IMR-90 (cell line): ENCODE measurements at regions not wholly inside any gene's neighbourhood (a gene's known extent, or its start where the extent isn't known, plus 50 kb on each side); places are given as distances from the start of the nearest gene placed in this dataset.

Experiments
- ATAC-seq: fragments of 200-7000 bp; cut with Tn5 transposase; 2 replicates; pipeline ENCODE4 v1.9.1; 2020; ENCODE audit warnings: low read depth, mild to moderate bottlenecking, moderate library complexity
- BruUV-seq: library from RNA; stranded (reverse); fragments of 400-500 nt; replicated peaks from 2 replicates; lab custom pipeline; 2021; lab: Mats Ljungman, UMichigan
- CTCF ChIA-PET: fragments of 300-600 bp; formaldehyde crosslinking; extraction: SDS; loops from one replicate; lab custom pipeline; 2021; ENCODE audit warnings: antibody characterized with exemption; lab: Yijun Ruan, JAX
- POLR2A ChIA-PET: fragments of 300-600 bp; sonication (Branson Sonifier 250); formaldehyde crosslinking; loops from one replicate; lab custom pipeline; 2022; ENCODE audit warnings: antibody characterized with exemption; ENCODE audit not compliant: unreplicated experiment; lab: Charles Lee
- DNase-seq: peaks from one replicate; pipeline ENCODE4 v3.0.0; 2013
- H2AFZ ChIP-seq: replicated peaks from 2 replicates; pipeline ENCODE3; 2013; ENCODE audit warnings: low read length, mild to moderate bottlenecking; ENCODE audit not compliant: poor library complexity
- H2AK5ac ChIP-seq: 2 replicates; pipeline ENCODE4 v1.6.1; 2013; ENCODE audit warnings: low read depth, low read length, inconsistent platforms
- H2AK9ac ChIP-seq: replicated peaks from 2 replicates; pipeline ENCODE3; 2013; ENCODE audit warnings: mild to moderate bottlenecking, low read depth, low read length, moderate library complexity; ENCODE audit not compliant: poor library complexity
- H2BK120ac ChIP-seq: 2 replicates; pipeline ENCODE4 v1.6.1; 2013; ENCODE audit warnings: low read depth, low read length, inconsistent platforms
- H2BK15ac ChIP-seq: 3 replicates; pipeline ENCODE4 v1.6.1; 2013; ENCODE audit warnings: low read depth, low read length, inconsistent platforms
- H2BK20ac ChIP-seq: 2 replicates; pipeline ENCODE4 v1.6.1; 2013; ENCODE audit warnings: low read depth, mild to moderate bottlenecking, inconsistent platforms, low read length, moderate library complexity
- H2BK5ac ChIP-seq: 2 replicates; pipeline ENCODE4 v1.6.1; 2013; ENCODE audit warnings: mild to moderate bottlenecking, low read depth, low read length, inconsistent platforms; ENCODE audit not compliant: poor library complexity, severe bottlenecking
- H3K14ac ChIP-seq: replicated peaks from 2 replicates; pipeline ENCODE4 v1.6.1; 2013; ENCODE audit warnings: low read depth, low read length, inconsistent platforms
- H3K18ac ChIP-seq: 2 replicates; pipeline ENCODE4 v1.6.1; 2013; ENCODE audit warnings: low read depth, low read length, control low read depth
- H3K23ac ChIP-seq: 2 replicates; pipeline ENCODE4 v1.6.1; 2013; ENCODE audit warnings: low read depth, low read length, inconsistent platforms
- H3K27ac ChIP-seq: 2 replicates; pipeline ENCODE4 v1.5.1; 2013; ENCODE audit warnings: mild to moderate bottlenecking, control low read depth, low read length; ENCODE audit not compliant: insufficient read depth
- H3K27me3 ChIP-seq: 2 replicates; pipeline ENCODE4 v1.6.1; 2013; ENCODE audit warnings: low read length; ENCODE audit not compliant: control insufficient read depth, insufficient read depth
- H3K36me3 ChIP-seq: 2 replicates; pipeline ENCODE4 v1.6.1; 2013; ENCODE audit warnings: low read length, mixed read lengths; ENCODE audit not compliant: control insufficient read depth, insufficient read depth
- H3K4ac ChIP-seq: 2 replicates; pipeline ENCODE4 v1.6.1; 2013; ENCODE audit warnings: low read depth, low read length, inconsistent platforms
- H3K4me1 ChIP-seq: 2 replicates; pipeline ENCODE4 v1.6.1; 2013; ENCODE audit warnings: low read length, mixed read lengths; ENCODE audit not compliant: control insufficient read depth, insufficient read depth
- H3K4me2 ChIP-seq: 2 replicates; pipeline ENCODE4 v1.6.1; 2013; ENCODE audit warnings: low read depth, mild to moderate bottlenecking, control low read depth, low read length, moderate library complexity
- H3K4me3 ChIP-seq: 2 replicates; pipeline ENCODE4 v1.5.1; 2013; ENCODE audit warnings: low read depth, mild to moderate bottlenecking, control low read depth, low read length, moderate library complexity; ENCODE audit not compliant: insufficient read depth
- H3K56ac ChIP-seq: 2 replicates; pipeline ENCODE4 v1.6.1; 2013; ENCODE audit warnings: low read length, inconsistent platforms; ENCODE audit not compliant: insufficient read depth; ENCODE audit errors: extremely low read depth
- H3K79me1 ChIP-seq, 2 experiments: 2 replicates each; pipeline ENCODE4 v1.6.1; 2013; ENCODE audit warnings: low read length in 2 of 2, inconsistent platforms in 1 of 2, low read depth in 1 of 2
- H3K9ac ChIP-seq: 2 replicates; pipeline ENCODE4 v1.6.1; 2013; ENCODE audit warnings: low read depth, low read length, control low read depth
- H3K9me1 ChIP-seq: 2 replicates; pipeline ENCODE4 v1.6.1; 2013; ENCODE audit warnings: low read length, inconsistent platforms; ENCODE audit not compliant: insufficient read depth
- H3K9me3 ChIP-seq: 2 replicates; pipeline ENCODE4 v1.6.1; 2013; ENCODE audit warnings: low read length; ENCODE audit not compliant: control insufficient read depth, insufficient read depth
- H4K20me1 ChIP-seq: 2 replicates; pipeline ENCODE4 v1.6.1; 2013; ENCODE audit warnings: low read length, inconsistent platforms; ENCODE audit not compliant: insufficient read depth
- H4K5ac ChIP-seq: 2 replicates; pipeline ENCODE4 v1.6.1; 2013; ENCODE audit warnings: mild to moderate bottlenecking, low read depth, low read length, control low read depth
- H4K8ac ChIP-seq, 2 experiments: 2 replicates each; pipeline ENCODE4 v1.6.1; 2013; ENCODE audit warnings: low read depth in 2 of 2, low read length in 2 of 2, control low read depth in 1 of 2, inconsistent platforms in 1 of 2
- H4K91ac ChIP-seq: 2 replicates; pipeline ENCODE4 v1.6.1; 2013; ENCODE audit warnings: low read depth, low read length, inconsistent platforms; ENCODE audit not compliant: insufficient read depth
- BHLHE40 ChIP-seq: fragments of 150-350 bp; IDR thresholded peaks from 2 replicates; pipeline ENCODE4 v1.6.1; 2016; ENCODE audit warnings: mild to moderate bottlenecking, low read depth, low read length
- CEBPB ChIP-seq: IDR thresholded peaks from 2 replicates; pipeline ENCODE4 v1.6.1; 2012; ENCODE audit warnings: low read depth, low read length, improper control_type of control experiment
- CHD1 ChIP-seq: IDR thresholded peaks from 2 replicates; pipeline ENCODE4 v1.6.1; 2012; ENCODE audit warnings: low read depth, low read length, improper control_type of control experiment
- CTCF ChIP-seq: conservative IDR thresholded peaks from 2 replicates; pipeline ENCODE4 v1.5.1; 2012; ENCODE audit warnings: mild to moderate bottlenecking, low read depth, low read length, improper control_type of control experiment
- ELK1 ChIP-seq: fragments of 150-350 bp; IDR thresholded peaks from 2 replicates; pipeline ENCODE4 v1.6.1; 2016; ENCODE audit warnings: low read depth, mild to moderate bottlenecking, low read length, moderate library complexity, borderline replicate concordance
- FOS ChIP-seq: fragments of 150-350 bp; IDR thresholded peaks from 2 replicates; pipeline ENCODE4 v1.6.1; 2016; ENCODE audit warnings: low read depth, low read length
- MAFK ChIP-seq: IDR thresholded peaks from 2 replicates; pipeline ENCODE4 v1.6.1; 2012; ENCODE audit warnings: low read depth, low read length, improper control_type of control experiment
- MAZ ChIP-seq: IDR thresholded peaks from 2 replicates; pipeline ENCODE4 v1.6.1; 2012; ENCODE audit warnings: low read depth, mild to moderate bottlenecking, low read length, improper control_type of control experiment, moderate library complexity, borderline replicate concordance
- MXI1 ChIP-seq: IDR thresholded peaks from 2 replicates; pipeline ENCODE4 v1.6.1; 2012; ENCODE audit warnings: low read depth, mild to moderate bottlenecking, low read length, moderate library complexity, borderline replicate concordance
- NFE2L2 ChIP-seq: fragments of 150-350 bp; IDR thresholded peaks from 2 replicates; pipeline ENCODE4 v1.6.1; 2016; ENCODE audit warnings: low read depth, mild to moderate bottlenecking, low read length
- POLR2A ChIP-seq: IDR thresholded peaks from 2 replicates; pipeline ENCODE4 v1.6.1; 2012; ENCODE audit warnings: mild to moderate bottlenecking, low read depth, low read length
- RAD21 ChIP-seq: IDR thresholded peaks from 2 replicates; pipeline ENCODE4 v1.6.1; 2012; ENCODE audit warnings: low read length, improper control_type of control experiment
- RCOR1 ChIP-seq: IDR thresholded peaks from 2 replicates; pipeline ENCODE4 v1.6.1; 2012; ENCODE audit warnings: mild to moderate bottlenecking, low read length, improper control_type of control experiment; ENCODE audit not compliant: insufficient replicate concordance
- RFX5 ChIP-seq: IDR thresholded peaks from 2 replicates; pipeline ENCODE4 v1.8.0; 2012; ENCODE audit warnings: low read depth, mild to moderate bottlenecking, low read length, moderate library complexity
- SMC3 ChIP-seq: fragments of 150-350 bp; IDR thresholded peaks from 2 replicates; pipeline ENCODE4 v1.6.1; 2016; ENCODE audit warnings: low read depth, mild to moderate bottlenecking, antibody characterized with exemption, low read length, moderate library complexity
- USF2 ChIP-seq: fragments of 150-350 bp; IDR thresholded peaks from 2 replicates; pipeline ENCODE4 v1.6.1; 2017; ENCODE audit warnings: mild to moderate bottlenecking, antibody characterized with exemption, low read length, low read depth
- WGBS, 2 experiments: methylation state at CpG; one replicate each; pipeline versions ENCODE4 v1.1.5 to v1.1.7; 2013; ENCODE audit warnings: missing lambda C conversion rate in 2 of 2; ENCODE audit not compliant: insufficient read length in 1 of 2; ENCODE audit errors: extremely low coverage in 2 of 2; 5-methylcytosine and 5-hydroxymethylcytosine counted together
- dilution Hi-C: fragments of 300-500 bp; cut with HindIII; formaldehyde crosslinking; loops from one replicate; pipeline ENCODE4 v1.14.3; 2018; ENCODE audit warnings: low sequenced_read_pairs; ENCODE audit not compliant: unreplicated experiment
- in situ Hi-C: fragments of 300-500 bp; cut with MboI; formaldehyde crosslinking; loops from 3 replicates; pipeline ENCODE4 v1.14.3; 2019; ENCODE audit warnings: low sequenced_read_pairs, inconsistent platforms, mixed read lengths
- intact Hi-C: fragments of 100-400 bp; cut with micrococcal nuclease; formaldehyde crosslinking; loops from 2 replicates; pipeline ENCODE4 v1.10.0; 2022

GRCh38 chr5:36792560-36793180 lies 83.9 kb upstream of the NIPBL start:
- Histone ChIP-seq H4K91ac (no peak overlapping the region), H2BK15ac (no peak overlapping the region), H3K79me1 (no peaks in the 10 kb centered on the region), H2AK9ac (no peak overlapping the region), H4K5ac (no peak overlapping the region), H2BK120ac (no peak overlapping the region), H4K8ac (no peak overlapping the region), H3K27me3 (peaks cover 4% of the 10 kb centered on the region), H2AK5ac (no peak overlapping the region), H3K14ac (no peak overlapping the region), H3K9me3 (no peaks in the 10 kb centered on the region), H2BK20ac (no peak overlapping the region), H3K36me3 (no peaks in the 10 kb centered on the region), H3K9ac (no peak overlapping the region), H3K4me3 (no peak overlapping the region), H3K27ac (no peak overlapping the region), H2AFZ (no peak overlapping the region), H3K23ac (no peak overlapping the region), H3K4me2 (no peak overlapping the region), H4K20me1 (no peaks in the 10 kb centered on the region), H3K56ac (no peak overlapping the region), H3K9me1 (no peaks in the 10 kb centered on the region), H2BK5ac (no peak overlapping the region), H3K4ac (no peak overlapping the region), H3K4me1 (no peaks in the 10 kb centered on the region), H3K18ac (no peak overlapping the region)
- ATAC-seq (no peak), DNase-seq (no peak)
- no peak for TF ChIP-seq RAD21
- TF ChIP-seq CTCF: no peak
- no peak for TF ChIP-seq FOS
- TF ChIP-seq CEBPB: no peak
- no peak for TF ChIP-seq BHLHE40
- TF ChIP-seq MAFK: no peak
- TF ChIP-seq POLR2A: no peak
- no peak for TF ChIP-seq MAZ
- TF ChIP-seq RFX5: no peak
- no peak for TF ChIP-seq MXI1
- no peak for TF ChIP-seq NFE2L2
- no peak for TF ChIP-seq RCOR1
- TF ChIP-seq CHD1: no peak
- TF ChIP-seq ELK1: no peak
- no peak for TF ChIP-seq SMC3
- TF ChIP-seq USF2: no peak
- in situ Hi-C loops: no loop called here
- no TSS peak for BruUV-seq
- intact Hi-C loops: no loop called here
- ChIA-PET POLR2A (no interaction called here), CTCF (no interaction called here)
- no CpG with 5 or more reads among the region's 4 CpGs for WGBS, 2 experiments
- dilution Hi-C loops: no loop called here
